Fibroblast of peridontal ligament (primary cell): ENCODE measurements at regions not wholly inside any gene's neighbourhood (a gene's known extent, or its start where the extent isn't known, plus 50 kb on each side); places are given as distances from the start of the nearest gene placed in this dataset.
A peak's percentile ranks its signal among the peaks of the same experiment; 100 is the strongest.

Experiments used
- DNase-seq: peaks from one replicate; pipeline ENCODE4 v3.0.0-alpha.2; 2010; ENCODE audit errors: extremely low read depth

DNA sequence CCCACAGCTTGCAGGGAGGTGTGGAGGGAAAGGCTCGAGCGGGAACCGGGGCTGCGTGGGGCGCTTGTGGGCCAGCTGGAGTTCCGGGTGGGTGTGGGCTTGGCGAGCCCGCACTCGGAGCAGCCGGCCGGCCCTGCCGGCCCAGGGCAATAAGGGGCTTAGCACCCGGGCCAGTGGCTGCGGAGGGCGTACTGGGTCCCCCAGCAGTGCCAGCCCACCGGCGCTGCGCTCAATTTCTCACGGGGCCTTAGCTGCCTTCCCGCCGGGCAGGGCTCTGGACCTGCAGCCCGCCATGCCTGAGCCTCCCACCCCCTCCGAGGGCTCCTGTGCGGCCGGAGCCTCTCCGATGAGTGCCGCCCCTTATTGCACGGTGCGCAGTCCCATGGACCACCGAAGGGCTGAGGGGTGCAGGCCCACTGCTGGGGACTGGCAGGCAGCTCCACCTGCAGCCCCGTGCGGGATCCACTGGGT is 1242.2 kb upstream of the EYS start:
- no peak for DNase-seq

DNA sequence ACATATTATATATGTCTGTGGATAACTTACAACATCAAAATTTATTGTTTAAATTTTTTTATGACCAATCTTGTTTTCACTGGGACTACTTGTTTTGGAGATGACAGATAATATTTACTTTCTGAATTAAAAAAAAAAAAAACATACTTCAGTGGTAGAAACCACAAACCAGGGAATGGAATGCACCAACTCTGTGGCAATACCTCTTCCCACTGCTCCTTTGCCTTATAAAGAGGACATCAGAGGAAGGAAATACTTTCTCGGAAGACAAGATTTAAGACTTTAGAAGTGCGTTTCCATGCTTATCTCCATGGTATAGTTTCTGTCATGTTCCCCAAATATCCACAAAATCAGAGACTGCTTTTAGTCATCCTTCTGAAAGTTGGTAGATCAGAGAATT is 1241.1 kb upstream of the EYS start:
- DNase-seq: no peak

DNA sequence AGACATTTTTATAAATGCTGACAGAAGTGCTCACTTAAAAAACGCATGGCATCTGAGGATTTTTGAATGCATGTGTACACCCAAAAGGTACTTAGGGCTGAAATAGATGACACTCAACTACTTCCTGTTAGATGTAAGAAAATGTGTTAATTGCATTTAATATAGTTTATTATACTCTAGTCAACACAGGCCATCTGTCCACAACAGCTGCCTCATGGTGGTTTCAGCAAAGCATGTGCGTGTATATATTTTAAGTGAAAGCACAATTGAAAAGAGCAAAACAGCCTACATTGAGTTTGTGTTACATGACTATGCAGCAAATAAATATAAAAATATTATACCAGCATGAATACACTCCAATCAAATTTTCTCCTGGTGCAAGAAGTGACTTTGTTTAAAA is 1233.0 kb upstream of the EYS start:
- DNase-seq: no peak

DNA sequence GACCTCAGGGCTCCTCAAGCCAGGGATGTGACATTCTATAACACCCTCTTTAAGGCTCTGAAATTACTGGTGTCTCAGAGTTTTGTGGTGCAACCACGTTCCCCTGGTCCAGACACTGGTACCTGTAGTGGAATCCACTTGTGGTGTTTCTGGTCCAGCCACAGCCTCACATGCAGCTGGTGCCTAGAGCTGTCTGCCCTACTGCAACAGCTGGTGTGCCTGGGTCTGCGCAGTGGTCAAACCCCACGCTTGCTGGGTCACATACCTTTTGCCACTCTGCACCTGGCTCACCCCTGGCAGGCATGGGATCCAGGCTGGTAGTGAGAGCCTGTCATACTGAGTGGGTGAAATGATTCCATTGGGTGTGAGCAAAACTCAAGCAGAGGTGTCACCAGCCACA is 1230.2 kb upstream of the EYS start:
- no peak for DNase-seq

DNA sequence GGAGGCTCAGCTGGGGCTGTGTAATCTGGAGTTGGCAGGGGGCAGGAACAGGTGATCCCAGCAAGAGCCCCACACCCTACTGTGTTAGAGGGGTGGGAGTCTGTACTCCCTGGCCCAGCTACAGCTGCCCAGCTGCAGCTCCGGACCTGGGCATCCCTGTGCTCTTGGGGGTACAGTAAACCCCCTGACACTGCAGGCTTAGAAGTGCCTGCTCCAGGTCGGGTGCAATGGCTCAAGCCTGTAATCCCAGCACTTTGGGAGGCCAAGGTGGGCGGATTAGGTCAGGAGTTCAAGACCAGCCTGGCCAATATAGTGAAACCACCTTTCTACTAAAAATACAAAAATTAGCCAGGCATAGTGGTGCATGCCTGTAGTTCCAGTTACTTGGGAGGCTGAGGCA is 1228.6 kb upstream of the EYS start:
- DNase-seq: no peak

DNA sequence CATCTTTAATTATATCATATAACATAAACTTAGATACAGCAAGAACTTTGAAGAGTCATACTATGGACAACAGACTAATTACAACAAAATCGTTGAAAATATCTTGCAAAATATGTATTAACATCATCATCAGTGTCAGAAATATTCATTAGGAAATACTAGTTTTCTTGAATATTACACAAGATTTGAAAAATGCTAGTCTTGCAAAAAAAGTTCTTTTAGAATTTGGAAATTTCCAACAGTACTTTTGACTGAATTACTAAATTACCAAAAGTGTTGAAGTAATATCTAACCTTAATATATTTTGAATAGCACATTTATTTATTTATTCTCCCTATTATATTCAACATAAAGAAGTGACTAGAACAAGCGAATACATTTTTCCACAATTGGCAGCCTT is 1224.8 kb upstream of the EYS start:
- DNase-seq: no peak

DNA sequence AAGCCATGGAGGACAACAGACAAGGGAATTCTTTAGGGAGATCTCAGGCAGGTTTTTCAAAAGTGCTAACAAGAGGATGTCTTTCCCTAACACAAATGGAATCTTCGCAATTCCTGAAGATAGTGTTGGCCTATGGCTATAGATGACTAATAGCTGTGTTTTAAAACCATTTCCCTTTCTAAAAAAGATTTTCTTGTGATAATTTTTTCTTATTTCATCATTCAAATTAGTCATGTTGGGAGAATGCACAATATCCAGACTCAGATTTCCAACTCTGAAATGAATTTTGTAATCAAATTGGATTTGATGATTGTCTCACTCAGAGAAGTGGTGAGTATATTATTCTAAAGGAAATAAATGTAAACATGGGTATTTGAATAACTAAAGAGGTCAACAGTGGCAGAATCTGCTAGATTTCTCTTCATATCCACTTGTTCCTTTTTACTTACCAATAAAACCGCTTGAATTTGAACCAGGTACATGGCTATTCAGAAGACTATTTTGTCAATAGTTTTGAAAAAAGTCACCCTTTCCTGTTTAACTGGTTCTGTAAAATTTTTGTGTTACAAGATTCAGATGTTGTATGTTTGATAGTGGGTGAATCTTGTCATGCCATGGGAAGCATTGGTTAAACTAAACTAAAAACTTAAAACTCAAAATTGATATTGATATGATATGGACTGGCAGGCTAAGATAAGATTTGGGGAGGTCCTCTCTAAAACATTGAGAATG is 1223.7 kb upstream of the EYS start:
- DNase-seq: peak; percentile 0

DNA sequence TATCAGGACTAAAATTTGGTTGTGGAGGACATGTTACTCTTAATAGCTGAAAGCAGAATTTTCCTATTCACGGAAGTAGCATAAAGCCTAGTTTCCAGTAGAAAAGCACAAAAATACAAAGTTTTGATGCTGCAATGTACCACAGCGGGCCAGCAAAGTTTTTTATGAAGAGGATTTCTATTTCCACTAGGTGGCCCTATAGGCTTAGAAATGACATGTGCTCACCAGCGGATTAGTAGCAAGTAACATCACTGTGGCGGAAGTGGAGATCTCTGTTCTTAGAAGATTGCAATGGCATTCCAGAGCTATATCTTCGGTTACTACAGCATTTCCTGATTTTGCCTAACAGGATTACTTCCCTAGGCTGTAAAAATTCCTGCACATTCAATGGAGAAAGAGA is 1219.0 kb upstream of the EYS start:
- DNase-seq: no peak

DNA sequence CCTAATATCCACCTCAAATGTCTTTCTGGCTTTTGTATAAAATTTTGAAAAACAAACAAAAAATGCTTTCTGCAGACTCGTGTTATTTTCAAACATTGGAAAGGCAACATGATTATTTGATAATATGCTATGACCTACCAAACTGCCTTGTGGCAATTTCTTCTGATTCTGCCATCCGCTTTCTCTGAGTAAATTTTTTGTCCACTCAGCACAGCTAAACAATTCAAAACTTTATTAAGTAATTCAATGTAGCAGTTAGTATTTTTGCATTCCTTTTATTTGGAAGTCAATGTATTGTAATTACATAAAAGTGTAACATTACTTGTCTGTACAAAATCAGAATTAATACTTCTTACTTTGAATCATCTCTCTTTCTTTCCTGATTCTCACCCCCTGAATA is 1206.6 kb upstream of the EYS start:
- DNase-seq: no peak

DNA sequence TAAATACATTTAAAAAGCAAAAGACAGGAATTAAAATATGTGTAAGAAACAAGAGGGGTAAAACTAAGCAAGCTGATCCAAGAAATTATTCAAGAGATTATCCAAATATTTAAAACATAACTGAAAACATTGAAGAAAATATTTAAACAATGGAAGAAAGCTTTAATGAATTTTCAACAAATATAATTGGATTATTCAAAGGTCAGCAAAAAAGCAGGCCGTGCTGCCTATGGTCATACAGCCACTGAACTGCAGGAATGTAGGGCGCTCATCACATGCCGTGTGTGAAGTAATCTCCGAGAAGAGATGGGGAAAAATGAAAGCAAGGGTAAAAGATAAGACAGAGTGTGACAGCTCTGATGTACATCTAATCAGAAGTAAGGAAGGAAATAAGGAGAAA is 1195.4 kb upstream of the EYS start:
- no peak for DNase-seq

DNA sequence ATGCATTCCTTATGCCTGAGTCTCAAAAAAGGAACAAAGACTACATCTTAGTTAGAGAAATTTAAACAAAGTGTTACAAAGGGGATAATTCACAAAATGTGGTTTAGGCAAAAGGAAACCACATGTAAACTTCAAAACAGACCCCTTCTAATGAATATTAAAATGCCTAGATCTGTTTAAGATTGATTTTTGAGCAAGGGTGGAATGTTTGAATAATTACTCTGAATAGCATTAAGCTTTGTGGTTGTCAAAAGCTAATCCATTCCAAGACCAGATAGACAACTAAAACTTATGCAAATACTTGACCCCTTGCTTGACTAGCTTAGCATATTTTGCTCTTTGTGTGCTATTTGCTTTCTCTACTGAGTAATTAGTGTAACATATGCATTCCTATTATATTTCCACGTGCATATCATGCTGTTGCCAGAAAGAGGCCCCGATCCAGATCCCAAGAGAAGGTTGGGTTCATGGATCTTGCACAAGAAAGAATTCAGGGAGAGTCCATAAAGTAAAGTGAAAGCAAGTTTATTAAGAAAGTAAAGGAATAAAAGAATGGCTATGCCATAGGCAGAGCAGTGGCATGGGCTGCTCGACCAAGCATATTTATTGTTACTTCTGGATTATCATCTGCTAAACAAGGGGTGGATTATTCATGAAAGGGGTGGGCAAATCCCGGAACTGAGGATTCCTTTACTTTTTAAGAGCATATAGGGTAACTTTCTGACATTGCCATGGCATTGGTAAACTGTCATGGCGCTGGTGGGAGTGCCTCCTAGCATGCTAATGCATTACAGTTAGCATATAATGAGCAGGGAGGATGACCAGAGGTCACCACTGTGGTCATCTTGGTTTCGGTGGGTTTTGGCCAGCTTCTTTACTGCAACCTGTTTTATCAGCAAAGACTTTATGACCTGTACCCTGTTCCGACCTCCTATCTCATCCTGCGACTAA is 1193.4 kb upstream of the EYS start:
- DNase-seq: no peak

DNA sequence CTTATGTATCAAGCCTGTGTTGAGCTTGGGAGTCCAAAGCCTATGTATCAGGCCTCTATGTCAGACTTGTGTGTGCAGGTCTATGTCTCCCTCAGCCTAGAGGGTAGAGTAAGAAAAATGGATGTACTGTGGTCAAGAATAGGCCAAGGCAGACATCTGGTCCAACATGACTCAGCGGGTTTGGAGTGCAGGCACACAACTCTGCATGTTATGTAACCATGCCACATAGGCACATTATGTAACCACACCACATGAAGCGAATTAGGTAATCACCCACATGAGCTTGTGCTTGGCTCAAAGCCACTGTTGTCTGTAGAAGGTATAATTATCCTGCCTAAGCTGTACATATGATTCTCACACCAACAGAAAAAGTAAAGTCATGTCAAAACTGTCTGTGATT is 1190.5 kb upstream of the EYS start:
- DNase-seq: peak; percentile 3

DNA sequence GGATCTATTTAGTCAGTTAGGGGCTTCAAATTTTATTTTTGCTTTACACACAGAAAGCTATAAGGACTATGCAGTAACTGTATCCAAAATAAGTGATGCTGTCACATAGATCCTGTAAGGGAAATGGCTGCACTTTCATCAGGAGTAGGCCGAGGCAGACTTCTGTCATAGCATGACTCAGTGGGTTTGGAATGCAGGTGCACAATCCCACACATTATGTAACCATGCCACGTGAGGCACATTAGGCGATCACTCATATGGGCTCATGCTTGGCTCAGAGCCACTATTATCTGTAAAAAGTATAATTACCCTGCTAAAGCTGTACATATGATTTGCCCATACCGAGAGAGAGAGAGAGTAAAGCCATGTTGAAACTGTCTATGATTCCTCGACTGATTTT is 1189.4 kb upstream of the EYS start:
- DNase-seq: no peak

DNA sequence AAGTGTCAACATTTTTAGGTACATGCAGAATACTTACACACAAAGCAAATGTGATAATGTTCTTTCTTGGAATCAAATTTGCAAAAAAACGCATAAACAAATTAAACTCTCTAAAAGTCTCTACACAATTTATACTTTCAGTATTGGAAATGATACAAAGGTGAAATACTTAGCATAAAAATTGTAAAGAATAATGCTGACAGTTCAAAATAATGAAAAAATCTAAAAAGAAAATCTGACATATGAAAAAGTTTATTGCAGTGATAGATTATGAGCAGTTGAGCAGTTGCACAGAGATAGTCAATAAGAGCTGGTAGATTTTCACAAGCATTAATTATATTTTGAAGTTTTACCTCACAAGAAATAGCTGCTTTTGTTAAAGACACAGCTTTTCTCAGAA is 1176.4 kb upstream of the EYS start:
- DNase-seq: no peak

DNA sequence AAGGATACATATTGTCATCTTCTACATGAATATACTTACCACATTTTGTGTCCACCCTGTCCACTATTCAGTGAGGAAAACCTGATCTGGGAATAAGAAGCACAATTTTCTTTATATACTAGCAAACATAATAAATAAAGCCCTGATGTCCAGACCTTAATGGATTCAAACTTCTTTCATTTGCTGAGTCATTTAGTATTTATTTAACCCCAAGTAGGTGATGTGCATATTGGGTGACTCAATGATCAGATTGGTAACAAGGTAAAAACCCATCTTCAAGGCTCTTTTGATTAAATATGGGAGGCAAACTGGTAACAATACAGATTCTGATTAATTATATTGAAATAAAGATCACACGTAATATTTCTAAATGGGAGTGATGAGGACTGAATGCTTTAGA is 1159.8 kb upstream of the EYS start:
- no peak for DNase-seq

DNA sequence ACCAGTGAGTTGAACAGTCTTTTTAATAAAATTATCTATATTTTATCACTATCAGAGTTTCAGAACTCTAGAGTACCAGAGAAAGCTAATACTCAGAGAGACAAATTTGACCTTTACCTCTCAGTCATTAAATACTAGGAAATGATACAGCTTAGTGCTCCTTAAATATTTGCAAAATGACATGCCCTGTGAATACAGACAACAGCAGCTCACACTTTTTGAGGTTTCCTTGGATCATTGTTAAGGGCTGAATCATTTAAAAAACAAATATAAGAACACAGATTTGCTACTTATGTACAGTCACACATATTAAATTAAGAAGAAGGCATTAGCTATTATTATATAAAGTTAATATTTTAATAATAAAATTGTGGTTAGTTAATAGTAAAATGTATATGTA is 1158.7 kb upstream of the EYS start:
- no peak for DNase-seq

DNA sequence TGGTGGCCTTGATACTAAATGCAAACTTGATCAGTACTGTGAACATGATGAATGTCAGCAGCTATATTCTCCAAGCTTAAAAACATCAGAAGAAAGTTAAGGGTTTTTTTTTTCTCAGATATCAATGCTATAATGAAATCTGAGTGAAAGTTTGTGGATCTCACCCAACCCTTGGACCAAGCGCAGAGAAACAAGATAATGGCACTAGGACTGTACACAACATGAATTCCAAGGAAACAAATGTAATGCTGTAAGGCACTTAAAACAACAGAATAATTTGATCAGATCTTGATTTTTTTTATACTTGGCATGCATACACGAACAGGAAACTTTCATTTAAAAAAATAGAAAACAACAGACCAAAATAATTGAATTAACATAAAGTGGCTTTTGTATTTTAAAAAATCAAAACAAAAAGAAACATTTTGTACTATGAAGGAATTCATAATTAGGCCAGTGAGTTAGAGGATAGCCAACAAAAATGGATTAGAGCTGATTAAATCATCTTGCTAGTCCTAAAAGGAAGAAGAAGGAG is 1154.0 kb upstream of the EYS start:
- DNase-seq: no peak

DNA sequence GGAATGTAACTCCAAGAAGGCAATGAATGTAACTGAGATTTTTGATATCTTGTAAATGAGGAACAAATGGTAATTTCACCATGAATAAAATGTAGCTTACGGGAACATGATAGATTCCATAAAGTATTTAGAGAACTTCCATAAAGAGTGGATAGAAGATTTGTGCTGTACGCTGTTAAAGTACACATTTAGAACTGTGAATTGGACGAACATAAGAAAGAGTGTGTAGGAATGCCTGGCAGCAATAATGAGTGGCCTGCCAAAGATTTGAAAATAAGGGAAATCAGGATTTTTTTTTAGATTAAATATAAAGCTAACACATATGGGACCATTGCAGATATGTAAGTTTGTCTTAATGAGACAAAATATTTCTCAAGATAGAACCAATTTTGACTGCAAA is 1153.3 kb upstream of the EYS start:
- DNase-seq: no peak

DNA sequence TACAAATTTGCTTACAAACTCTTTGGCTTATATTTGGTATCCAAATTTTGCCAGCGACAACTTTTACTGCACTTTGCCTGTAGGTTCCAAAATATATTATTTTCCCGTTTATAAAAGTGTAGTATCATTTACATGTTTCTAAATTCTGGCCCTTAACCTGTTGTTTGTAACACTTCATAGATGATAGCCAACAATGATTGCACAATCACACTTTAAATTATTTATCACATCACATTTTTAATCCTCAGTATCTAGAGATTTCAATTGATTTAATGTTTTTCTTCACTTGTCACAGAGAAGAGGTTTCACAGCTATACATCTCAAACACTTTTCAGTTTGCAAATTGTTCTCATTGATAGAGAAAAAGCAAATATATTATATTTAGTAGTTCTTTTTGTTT is 1151.2 kb upstream of the EYS start:
- no peak for DNase-seq

DNA sequence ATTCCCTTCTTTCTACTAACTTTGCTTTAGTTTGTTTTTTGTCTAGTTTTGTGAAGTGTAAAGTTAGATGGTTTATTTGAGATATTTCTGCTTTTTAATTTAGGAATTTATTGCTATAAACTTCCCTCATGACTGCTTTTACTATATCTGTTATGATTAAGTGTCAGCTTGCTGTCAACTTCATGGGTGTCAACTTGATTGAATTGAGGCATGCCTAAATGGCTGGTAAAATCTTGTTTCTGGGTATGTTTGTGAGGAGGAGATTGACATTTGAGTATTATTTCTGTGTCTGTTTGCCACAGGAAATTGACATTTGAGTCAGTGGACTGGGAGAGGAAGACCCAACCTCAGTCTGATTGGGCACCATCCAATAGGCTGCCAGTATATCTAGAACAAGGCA is 1147.0 kb upstream of the EYS start:
- DNase-seq: no peak

DNA sequence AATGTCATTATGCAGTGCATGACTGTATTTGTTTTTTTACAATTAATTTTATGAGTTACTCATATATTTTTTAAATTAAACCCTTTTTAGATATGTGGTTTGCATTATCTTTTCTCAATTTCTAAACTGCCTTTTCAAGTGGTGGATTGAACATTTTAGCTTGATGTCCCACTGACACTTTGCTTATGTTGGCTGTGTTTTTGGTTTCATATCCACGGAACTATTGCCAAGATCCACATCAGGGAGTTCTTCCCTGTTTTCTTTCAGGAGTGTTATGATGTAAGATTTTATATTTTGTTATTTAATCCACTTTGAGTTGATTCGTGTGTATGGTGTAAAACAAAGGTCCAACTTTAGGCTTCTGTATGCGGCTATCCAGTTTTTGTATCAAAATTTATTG is 1144.9 kb upstream of the EYS start:
- no peak for DNase-seq

DNA sequence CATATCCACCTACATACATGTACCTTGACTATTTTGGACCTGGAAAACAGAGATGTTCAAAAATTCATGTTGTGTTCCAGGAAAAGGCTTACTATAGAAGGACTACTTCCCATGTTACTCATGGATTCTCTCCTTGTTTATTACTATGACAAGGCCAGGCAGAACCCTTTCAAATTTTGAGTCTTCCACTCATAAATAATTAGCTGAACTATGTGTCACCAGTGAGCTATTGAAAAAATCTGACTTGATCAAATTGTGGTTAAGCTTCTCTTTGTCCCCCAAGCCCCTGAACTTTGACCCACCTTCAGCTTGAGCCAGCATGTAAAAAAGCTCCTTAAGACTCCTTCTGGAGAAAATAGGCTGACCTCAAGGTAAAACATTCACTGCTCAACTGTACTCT is 1142.8 kb upstream of the EYS start:
- no peak for DNase-seq
